Testis (tissue), 2 donors: ENCODE measurements at regions not wholly inside any gene's neighbourhood (a gene's known extent, or its start where the extent isn't known, plus 50 kb on each side); places are given as distances from the start of the nearest gene placed in this dataset.

ENCODE experiments used
- CTCF ChIP-seq, 3 experiments: fragments of 450-650 bp in 2 of 3; fragments of 200-600 bp in 1 of 3; sonication (generic) in 1 of 3; IDR thresholded peaks; one replicate each; pipeline ENCODE4 v1.5.1; 2016 to 2019; ENCODE audit warnings: antibody characterized with exemption in 3 of 3, mild to moderate bottlenecking in 2 of 3, moderate library complexity in 1 of 3
- POLR2A ChIP-seq: fragments of 450-650 bp; IDR thresholded peaks from one replicate; pipeline ENCODE4 v1.6.1; 2017; ENCODE audit warnings: antibody characterized with exemption, mild to moderate bottlenecking, moderate library complexity

DNA sequence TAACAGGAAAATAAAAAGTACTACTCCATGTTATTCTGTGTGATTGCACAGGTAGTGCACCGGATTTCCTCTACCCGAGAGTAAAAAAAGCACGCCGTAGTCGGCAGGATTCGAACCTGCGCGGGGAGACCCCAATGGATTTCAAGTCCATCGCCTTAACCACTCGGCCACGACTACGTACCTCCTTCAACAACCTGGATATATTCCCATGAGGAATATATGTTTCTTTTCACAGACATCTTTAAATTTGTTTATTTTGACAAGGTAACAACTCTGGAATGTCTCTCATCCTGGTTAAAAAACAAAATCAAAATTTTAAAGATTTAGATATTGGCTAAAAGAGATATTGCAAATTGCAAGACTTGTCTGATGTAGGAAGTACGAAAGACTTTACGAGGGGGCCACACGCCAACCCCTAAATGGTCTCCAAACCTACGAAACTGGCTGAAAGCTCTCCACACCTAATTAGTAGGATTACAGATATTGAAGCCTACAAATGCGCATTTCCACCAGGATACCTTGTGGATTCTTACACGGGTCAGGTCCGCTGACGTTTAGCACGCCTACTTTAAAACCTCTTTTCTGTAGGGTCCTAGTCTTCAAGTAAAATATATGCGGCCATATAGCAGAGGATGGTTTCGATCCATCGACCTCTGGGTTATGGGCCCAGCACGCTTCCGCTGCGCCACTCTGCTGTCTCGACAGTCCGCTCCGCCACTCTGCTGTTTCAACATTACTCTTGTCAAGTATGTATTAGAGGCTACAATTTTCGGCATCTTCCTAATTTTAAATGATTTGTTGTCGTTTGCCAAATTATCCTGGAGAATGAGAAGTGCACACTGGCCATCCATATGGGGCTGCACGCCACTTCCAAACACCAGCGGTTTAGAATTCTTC, 52.2 kb upstream of the BTN3A2 start:
- TF ChIP-seq CTCF (IDR thresholded peaks at IDR 0.05) = no peak
- TF ChIP-seq POLR2A = no peak
